Lung (tissue), 11 donors: ENCODE measurements at regions not wholly inside any gene's neighbourhood (a gene's known extent, or its start where the extent isn't known, plus 50 kb on each side); places are given as distances from the start of the nearest gene placed in this dataset.

Source experiments
- ATAC-seq: fragments of 200-7000 bp; cut with Tn5 transposase; one replicate; pipeline ENCODE4 v1.9.1; 2020; ENCODE audit warnings: moderate number of reproducible peaks; ENCODE audit not compliant: insufficient read depth, low FRiP score
- DNase-seq, 3 donors: peaks; one replicate each; pipeline ENCODE4 v3.0.0-alpha.2; 2013 to 2017
- H3K27ac ChIP-seq, 2 donors: one replicate each; pipeline ENCODE4 v1.5.1; 2013; ENCODE audit warnings: mild to moderate bottlenecking in 2 of 2, moderate library complexity in 2 of 2, control low read depth in 1 of 2, inconsistent platforms in 1 of 2, low read depth in 1 of 2, low read length in 1 of 2
- H3K27me3 ChIP-seq, 3 donors: one replicate each; pipeline ENCODE4 v1.5.1; 2013; ENCODE audit warnings: low read length in 2 of 3; ENCODE audit not compliant: control insufficient read depth in 3 of 3, insufficient read depth in 3 of 3
- H3K36me3 ChIP-seq, 4 donors: one replicate each; pipeline ENCODE4 v1.5.1; 2013; ENCODE audit warnings: low read length in 4 of 4, mild to moderate bottlenecking in 1 of 4, moderate library complexity in 1 of 4; ENCODE audit not compliant: control insufficient read depth in 4 of 4, insufficient read depth in 4 of 4
- H3K4me1 ChIP-seq, 5 donors: one replicate each; pipeline ENCODE4 v1.5.1; 2013; ENCODE audit warnings: low read length in 5 of 5, mild to moderate bottlenecking in 2 of 5, moderate library complexity in 1 of 5; ENCODE audit not compliant: control insufficient read depth in 5 of 5, insufficient read depth in 5 of 5
- H3K4me3 ChIP-seq: one replicate; pipeline ENCODE4 v1.5.1; 2013; ENCODE audit warnings: mild to moderate bottlenecking, control low read depth, moderate library complexity
- H3K9ac ChIP-seq, 2 donors: one replicate each; pipeline ENCODE4 v1.5.1; 2013; ENCODE audit warnings: low read length in 2 of 2, control low read depth in 1 of 2; ENCODE audit not compliant: insufficient read depth in 1 of 2
- H3K9me3 ChIP-seq, 4 donors: one replicate each; pipeline ENCODE4 v1.5.1; 2013; ENCODE audit warnings: low read length in 3 of 4, mild to moderate bottlenecking in 1 of 4, moderate library complexity in 1 of 4; ENCODE audit not compliant: control insufficient read depth in 4 of 4, insufficient read depth in 3 of 4
- WGBS, 2 donors: extraction: QIAGEN DNeasy Blood & Tissue Kit; methylation state at CpG; one replicate each; pipeline ENCODE4 v1.1.7; 2013; 5-methylcytosine and 5-hydroxymethylcytosine counted together
- TF ChIP-seq, protein P1 (sequence below): IDR thresholded peaks from 2 replicates; pipeline ENCODE4 v1.5.1; 2012; ENCODE audit warnings: mild to moderate bottlenecking; ENCODE audit errors: control extremely low read depth, extremely low read depth
- donor health status: control.
- donor health status: control.
- donor health status: Bipolar disorder and iron deficiency.
- donor health status: healthy.
- donor health status: DM: yes; HTN: yes; CAD: no.

DNA sequence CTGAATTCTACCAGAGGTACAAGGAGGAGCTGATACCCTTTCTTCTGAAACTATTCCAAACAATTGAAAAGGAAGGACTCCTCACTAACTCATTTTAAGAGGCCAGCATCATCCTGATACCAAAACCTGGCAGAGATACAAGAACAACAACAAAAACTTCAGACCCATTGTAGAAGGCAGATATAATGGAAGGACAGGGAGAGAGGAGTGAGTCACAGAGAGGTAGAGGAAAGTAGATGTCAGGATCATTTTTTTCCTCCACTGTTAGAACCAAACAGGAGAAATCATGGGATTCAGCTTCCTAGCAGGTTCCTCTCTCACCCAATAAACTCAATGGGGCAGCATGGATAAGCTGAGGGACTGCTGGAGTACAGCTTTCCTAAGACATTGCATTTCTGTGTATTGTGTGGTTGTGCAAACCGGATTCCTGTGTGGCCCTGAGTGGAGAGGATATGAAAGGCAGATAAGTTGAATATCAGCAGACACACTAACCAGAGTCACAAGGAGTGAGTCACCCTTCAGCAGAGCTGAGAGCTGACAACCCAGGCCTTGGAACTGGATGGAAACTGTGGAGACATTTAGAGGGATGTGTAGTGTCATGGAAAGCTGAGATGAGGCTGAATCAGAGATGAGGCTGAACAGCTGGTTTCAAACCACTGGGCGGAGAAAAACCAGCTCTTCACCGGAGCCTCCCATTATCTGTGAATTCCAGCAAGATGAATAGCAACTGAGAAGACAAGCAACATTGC is 60.9 kb upstream of the MMADHC start:
- ATAC-seq (peak; percentile 71), DNase-seq (no peak)
- Histone ChIP-seq H3K27ac (no peak overlapping the region), H3K9me3 (peaks cover 0 to 2% (median 0%) of the 10 kb centered on the region in 4 donors), H3K27me3 (no peaks in the 10 kb centered on the region), H3K36me3 (no peaks in the 10 kb centered on the region), H3K9ac (no peak overlapping the region), H3K4me3 (no peak overlapping the region), H3K4me1 (peaks cover 0 to 24% (median 2%) of the 10 kb centered on the region in 5 donors)
- WGBS, 2 donors = 70 to 78% methylated on average over 3 of the region's 3 CpGs
- TF ChIP-seq, protein P1, sequence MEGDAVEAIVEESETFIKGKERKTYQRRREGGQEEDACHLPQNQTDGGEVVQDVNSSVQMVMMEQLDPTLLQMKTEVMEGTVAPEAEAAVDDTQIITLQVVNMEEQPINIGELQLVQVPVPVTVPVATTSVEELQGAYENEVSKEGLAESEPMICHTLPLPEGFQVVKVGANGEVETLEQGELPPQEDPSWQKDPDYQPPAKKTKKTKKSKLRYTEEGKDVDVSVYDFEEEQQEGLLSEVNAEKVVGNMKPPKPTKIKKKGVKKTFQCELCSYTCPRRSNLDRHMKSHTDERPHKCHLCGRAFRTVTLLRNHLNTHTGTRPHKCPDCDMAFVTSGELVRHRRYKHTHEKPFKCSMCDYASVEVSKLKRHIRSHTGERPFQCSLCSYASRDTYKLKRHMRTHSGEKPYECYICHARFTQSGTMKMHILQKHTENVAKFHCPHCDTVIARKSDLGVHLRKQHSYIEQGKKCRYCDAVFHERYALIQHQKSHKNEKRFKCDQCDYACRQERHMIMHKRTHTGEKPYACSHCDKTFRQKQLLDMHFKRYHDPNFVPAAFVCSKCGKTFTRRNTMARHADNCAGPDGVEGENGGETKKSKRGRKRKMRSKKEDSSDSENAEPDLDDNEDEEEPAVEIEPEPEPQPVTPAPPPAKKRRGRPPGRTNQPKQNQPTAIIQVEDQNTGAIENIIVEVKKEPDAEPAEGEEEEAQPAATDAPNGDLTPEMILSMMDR = no peak

DNA sequence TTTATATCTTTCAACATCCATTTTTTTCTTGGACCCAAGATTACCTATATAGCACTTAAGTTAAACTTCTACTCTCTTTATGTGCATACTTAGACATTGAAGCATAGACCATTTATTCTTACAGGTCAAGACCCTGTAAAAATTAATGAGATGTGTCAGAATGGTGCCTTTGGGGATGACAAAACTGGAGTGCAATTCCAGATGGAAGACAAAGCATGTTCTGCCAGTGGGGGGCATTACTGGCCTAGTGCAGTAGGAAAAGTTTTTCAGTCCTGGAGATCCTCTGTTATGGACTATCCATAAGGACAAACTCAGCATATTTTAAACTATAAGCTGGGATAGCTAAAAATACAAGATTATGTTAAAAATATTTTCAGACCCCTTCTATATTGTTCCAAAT is 57.8 kb upstream of the MMADHC start:
- Histone ChIP-seq H3K27ac (no peak overlapping the region), H3K4me3 (no peak overlapping the region), H3K9me3 (no peaks in the 10 kb centered on the region), H3K4me1 (no peaks in the 10 kb centered on the region), H3K27me3 (no peaks in the 10 kb centered on the region), H3K9ac (no peak overlapping the region), H3K36me3 (no peaks in the 10 kb centered on the region)
- ATAC-seq (no peak), DNase-seq (no peak)
- TF ChIP-seq, protein P1 = no peak
